Endothelial cell (in vitro differentiated cells): ENCODE measurements at regions not wholly inside any gene's neighbourhood (a gene's known extent, or its start where the extent isn't known, plus 50 kb on each side); places are given as distances from the start of the nearest gene placed in this dataset.

Source experiments
- DNase-seq: peaks from one replicate; pipeline ENCODE4 v3.0.0; 2021; ENCODE audit warnings: low spot score
- H3K27ac Mint-ChIP-seq: one replicate; pipeline ENCODE4 v1.8.0; 2021; ENCODE audit warnings: mixed read lengths, inconsistent platforms; ENCODE audit not compliant: unreplicated experiment
- H3K27me3 Mint-ChIP-seq: one replicate; pipeline ENCODE4 v1.8.0; 2021; ENCODE audit warnings: mild to moderate bottlenecking, moderate library complexity, mixed read lengths, inconsistent platforms; ENCODE audit not compliant: unreplicated experiment
- H3K36me3 Mint-ChIP-seq: one replicate; pipeline ENCODE4 v1.8.0; 2021; ENCODE audit warnings: mild to moderate bottlenecking, low read depth, mixed read lengths, inconsistent platforms; ENCODE audit not compliant: unreplicated experiment
- H3K4me1 Mint-ChIP-seq: one replicate; pipeline ENCODE4 v1.8.0; 2021; ENCODE audit warnings: mild to moderate bottlenecking, mixed read lengths, inconsistent platforms; ENCODE audit not compliant: unreplicated experiment
- H3K4me3 Mint-ChIP-seq: one replicate; pipeline ENCODE4 v1.8.0; 2021; ENCODE audit warnings: mild to moderate bottlenecking, mixed read lengths, inconsistent platforms; ENCODE audit not compliant: unreplicated experiment
- H3K9me3 Mint-ChIP-seq: one replicate; pipeline ENCODE4 v1.8.0; 2021; ENCODE audit warnings: mixed read lengths, inconsistent platforms; ENCODE audit not compliant: unreplicated experiment
- TF ChIP-seq, protein P1 (sequence below): fragments of 200-600 bp; sonication (generic); IDR thresholded peaks from one replicate; pipeline ENCODE4 v1.5.0; 2021; ENCODE audit warnings: antibody characterized with exemption; ENCODE audit not compliant: unreplicated experiment

DNA sequence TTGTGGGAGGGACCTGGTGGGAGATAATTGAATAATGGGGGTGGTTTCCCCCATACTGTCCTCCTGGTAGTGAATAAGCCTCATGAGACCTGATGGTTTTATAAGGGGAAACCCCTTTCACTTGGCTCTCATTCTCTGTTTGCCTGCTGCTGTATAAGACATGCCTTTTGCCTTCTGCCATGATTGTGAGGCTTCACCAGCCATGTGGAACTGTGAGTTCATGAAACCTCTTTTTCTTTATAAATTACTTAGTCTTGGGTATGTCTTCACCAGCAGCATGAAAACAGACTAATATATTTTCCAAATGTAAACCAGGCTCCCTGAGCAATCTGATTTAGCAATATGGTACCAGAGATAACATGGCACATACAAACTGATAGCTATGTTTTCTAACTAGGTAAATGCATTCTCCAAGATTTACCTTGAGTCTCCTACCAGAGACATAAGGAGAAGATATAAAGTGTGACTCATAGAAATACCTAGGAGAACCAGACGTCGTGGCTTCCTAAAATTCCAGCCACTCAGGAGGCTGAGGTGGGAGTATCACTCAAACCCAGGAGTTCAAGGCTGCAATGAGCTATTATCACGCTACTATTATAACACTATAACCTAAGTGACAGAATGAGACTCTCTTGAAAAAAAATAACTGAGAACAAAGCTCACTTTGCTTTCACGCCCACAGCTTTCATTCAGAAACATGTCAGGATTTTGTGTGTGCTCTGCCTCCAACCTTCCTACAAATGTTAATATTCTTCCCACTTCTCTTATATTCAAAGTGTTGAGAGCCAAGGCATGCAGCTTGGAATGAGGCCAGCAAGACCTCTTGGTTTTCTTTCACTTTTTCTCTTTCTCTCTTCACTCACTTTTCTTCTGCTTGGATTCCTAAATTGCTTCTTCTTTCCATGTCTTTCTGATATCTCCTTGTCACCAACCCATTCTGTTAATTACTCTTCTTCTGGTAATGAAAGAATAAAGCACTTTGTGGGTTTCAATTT, 263.9 kb upstream of the UBE2E3 start:
- TF ChIP-seq, protein P1, sequence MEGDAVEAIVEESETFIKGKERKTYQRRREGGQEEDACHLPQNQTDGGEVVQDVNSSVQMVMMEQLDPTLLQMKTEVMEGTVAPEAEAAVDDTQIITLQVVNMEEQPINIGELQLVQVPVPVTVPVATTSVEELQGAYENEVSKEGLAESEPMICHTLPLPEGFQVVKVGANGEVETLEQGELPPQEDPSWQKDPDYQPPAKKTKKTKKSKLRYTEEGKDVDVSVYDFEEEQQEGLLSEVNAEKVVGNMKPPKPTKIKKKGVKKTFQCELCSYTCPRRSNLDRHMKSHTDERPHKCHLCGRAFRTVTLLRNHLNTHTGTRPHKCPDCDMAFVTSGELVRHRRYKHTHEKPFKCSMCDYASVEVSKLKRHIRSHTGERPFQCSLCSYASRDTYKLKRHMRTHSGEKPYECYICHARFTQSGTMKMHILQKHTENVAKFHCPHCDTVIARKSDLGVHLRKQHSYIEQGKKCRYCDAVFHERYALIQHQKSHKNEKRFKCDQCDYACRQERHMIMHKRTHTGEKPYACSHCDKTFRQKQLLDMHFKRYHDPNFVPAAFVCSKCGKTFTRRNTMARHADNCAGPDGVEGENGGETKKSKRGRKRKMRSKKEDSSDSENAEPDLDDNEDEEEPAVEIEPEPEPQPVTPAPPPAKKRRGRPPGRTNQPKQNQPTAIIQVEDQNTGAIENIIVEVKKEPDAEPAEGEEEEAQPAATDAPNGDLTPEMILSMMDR, result no peak
- Mint-ChIP-seq H3K9me3 (no peaks in the 10 kb centered on the region), H3K4me1 (no peaks in the 10 kb centered on the region), H3K27me3 (peaks cover 1% of the 10 kb centered on the region), H3K36me3 (no peaks in the 10 kb centered on the region), H3K4me3 (no peak overlapping the region), H3K27ac (no peak overlapping the region)
- DNase-seq, result no peak

DNA sequence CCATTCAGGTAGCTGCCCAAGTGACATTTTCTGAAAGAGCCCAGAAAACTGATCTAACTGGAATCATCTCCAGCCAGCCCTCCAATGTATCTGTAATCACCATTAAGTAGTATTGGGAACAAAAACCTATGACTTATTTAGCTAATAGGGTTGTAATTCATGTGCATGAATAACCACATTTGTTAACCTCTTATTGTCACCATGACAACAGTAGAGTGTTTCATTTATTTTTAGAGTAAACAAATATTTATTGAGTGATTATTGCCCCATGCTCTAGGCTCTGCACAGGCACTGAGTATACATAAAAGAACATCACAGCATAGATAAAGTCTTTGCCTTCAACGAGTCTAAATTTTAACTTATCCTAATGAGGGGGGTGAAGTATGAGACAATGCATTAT, 265.4 kb upstream of the UBE2E3 start:
- Mint-ChIP-seq H3K4me1 (no peaks in the 10 kb centered on the region), H3K27me3 (peaks cover 1% of the 10 kb centered on the region), H3K36me3 (no peaks in the 10 kb centered on the region), H3K27ac (no peak overlapping the region), H3K4me3 (no peak overlapping the region), H3K9me3 (no peaks in the 10 kb centered on the region)
- DNase-seq, result no peak
- TF ChIP-seq, protein P1, result no peak

- Mint-ChIP-seq H3K4me3 (no peak overlapping the region), H3K36me3 (no peaks in the 10 kb centered on the region), H3K27me3 (no peaks in the 10 kb centered on the region), H3K4me1 (peaks cover 5% of the 10 kb centered on the region), H3K27ac (no peak overlapping the region), H3K9me3 (no peaks in the 10 kb centered on the region)
- TF ChIP-seq, protein P1, result no peak
- no peak for DNase-seq
Observed at GRCh38 chr2:180709392-180710145, 270.8 kb upstream of the UBE2E3 start.

- H3K9me3 Mint-ChIP-seq, result no peaks in the 10 kb centered on the region
- H3K36me3 Mint-ChIP-seq, result no peaks in the 10 kb centered on the region
- H3K27ac Mint-ChIP-seq, result no peak overlapping the region
- H3K4me3 Mint-ChIP-seq, result no peak overlapping the region
- DNase-seq, result no peak
- TF ChIP-seq, protein P1, result no peak
- peaks cover 2% of the 10 kb centered on the region for H3K27me3 Mint-ChIP-seq
- H3K4me1 Mint-ChIP-seq, result peaks cover 5% of the 10 kb centered on the region
Observed at GRCh38 chr2:180707884-180708205, 272.6 kb upstream of the UBE2E3 start.
